MM.1S (cell line): ENCODE measurements at regions not wholly inside any gene's neighbourhood (a gene's known extent, or its start where the extent isn't known, plus 50 kb on each side); places are given as distances from the start of the nearest gene placed in this dataset.

Experiments used
- EZH2 ChIP-seq: fragments of 300-600 bp; sonication (generic); optimal IDR thresholded peaks from 2 replicates; pipeline ENCODE3; 2017; ENCODE audit warnings: low read depth, mild to moderate bottlenecking, antibody characterized with exemption, low read length, mixed read lengths
- TF ChIP-seq, protein P1 (sequence below): fragments of 300-600 bp; sonication (generic); IDR thresholded peaks from 2 replicates; pipeline ENCODE4 v1.5.1; 2016; ENCODE audit warnings: antibody characterized with exemption, low read length, mixed read lengths

DNA sequence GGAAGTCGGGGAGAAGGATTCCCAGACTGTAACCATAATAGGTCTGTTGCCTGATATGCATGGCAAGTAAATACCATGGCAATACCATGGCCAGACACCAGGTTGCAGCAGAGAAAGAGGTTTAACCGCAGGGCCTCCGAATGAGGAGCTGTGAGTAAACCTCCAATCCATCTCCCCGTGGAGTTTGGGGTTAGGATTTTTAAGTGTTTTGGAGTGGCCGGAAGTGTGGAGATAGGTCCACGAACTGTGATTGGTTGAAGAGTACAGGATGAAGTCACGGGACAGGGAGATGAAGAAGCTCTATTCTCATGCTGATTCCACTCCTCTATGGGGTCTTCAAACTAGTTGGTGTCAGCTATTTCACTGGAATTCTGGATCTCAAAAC lies 127.9 kb downstream of the ST8SIA2 start:
- TF ChIP-seq, protein P1, sequence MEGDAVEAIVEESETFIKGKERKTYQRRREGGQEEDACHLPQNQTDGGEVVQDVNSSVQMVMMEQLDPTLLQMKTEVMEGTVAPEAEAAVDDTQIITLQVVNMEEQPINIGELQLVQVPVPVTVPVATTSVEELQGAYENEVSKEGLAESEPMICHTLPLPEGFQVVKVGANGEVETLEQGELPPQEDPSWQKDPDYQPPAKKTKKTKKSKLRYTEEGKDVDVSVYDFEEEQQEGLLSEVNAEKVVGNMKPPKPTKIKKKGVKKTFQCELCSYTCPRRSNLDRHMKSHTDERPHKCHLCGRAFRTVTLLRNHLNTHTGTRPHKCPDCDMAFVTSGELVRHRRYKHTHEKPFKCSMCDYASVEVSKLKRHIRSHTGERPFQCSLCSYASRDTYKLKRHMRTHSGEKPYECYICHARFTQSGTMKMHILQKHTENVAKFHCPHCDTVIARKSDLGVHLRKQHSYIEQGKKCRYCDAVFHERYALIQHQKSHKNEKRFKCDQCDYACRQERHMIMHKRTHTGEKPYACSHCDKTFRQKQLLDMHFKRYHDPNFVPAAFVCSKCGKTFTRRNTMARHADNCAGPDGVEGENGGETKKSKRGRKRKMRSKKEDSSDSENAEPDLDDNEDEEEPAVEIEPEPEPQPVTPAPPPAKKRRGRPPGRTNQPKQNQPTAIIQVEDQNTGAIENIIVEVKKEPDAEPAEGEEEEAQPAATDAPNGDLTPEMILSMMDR: peak; percentile 77
- no peak for TF ChIP-seq EZH2
